KMS-11 (cell line): ENCODE measurements at regions not wholly inside any gene's neighbourhood (a gene's known extent, or its start where the extent isn't known, plus 50 kb on each side); places are given as distances from the start of the nearest gene placed in this dataset.

Source experiments
- H2AFZ ChIP-seq: fragments of 200-600 bp; sonication (generic); 2 replicates; pipeline ENCODE4 v1.6.1; 2016; ENCODE audit warnings: antibody characterized with exemption, mixed run types, low read depth
- H3K27ac ChIP-seq: fragments of 200-600 bp; sonication (generic); 2 replicates; pipeline ENCODE4 v1.6.1; 2016; ENCODE audit warnings: mild to moderate bottlenecking, mixed run types
- H3K27me3 ChIP-seq: fragments of 200-600 bp; sonication (generic); 2 replicates; pipeline ENCODE4 v1.6.1; 2017; ENCODE audit warnings: mild to moderate bottlenecking, low read depth, mixed run types, moderate library complexity; ENCODE audit not compliant: insufficient read depth
- H3K36me3 ChIP-seq: fragments of 200-600 bp; sonication (generic); 2 replicates; pipeline ENCODE4 v1.6.1; 2017; ENCODE audit warnings: mild to moderate bottlenecking, mixed run types; ENCODE audit not compliant: insufficient read depth
- H3K4me1 ChIP-seq: fragments of 200-600 bp; sonication (generic); 2 replicates; pipeline ENCODE4 v1.6.1; 2016; ENCODE audit warnings: mild to moderate bottlenecking, low read depth, mixed run types; ENCODE audit not compliant: poor library complexity, severe bottlenecking
- H3K4me2 ChIP-seq: fragments of 200-600 bp; sonication (generic); 2 replicates; pipeline ENCODE4 v1.7.0; 2016; ENCODE audit warnings: mild to moderate bottlenecking, mixed run types
- H3K4me3 ChIP-seq: fragments of 200-600 bp; sonication (generic); IDR thresholded peaks from 2 replicates; pipeline ENCODE4 v1.6.1; 2017; ENCODE audit warnings: low read depth, low read length, mixed read lengths; ENCODE audit not compliant: insufficient read depth
- H3K79me2 ChIP-seq: fragments of 200-600 bp; sonication (generic); 2 replicates; pipeline ENCODE4 v1.6.1; 2016; ENCODE audit warnings: low read depth, mixed run types; ENCODE audit not compliant: insufficient read depth
- H3K9ac ChIP-seq: fragments of 200-600 bp; sonication (generic); 2 replicates; pipeline ENCODE4 v1.6.1; 2016; ENCODE audit warnings: mild to moderate bottlenecking, mixed run types
- H4K20me1 ChIP-seq: fragments of 200-600 bp; sonication (generic); 2 replicates; pipeline ENCODE4 v1.6.1; 2016; ENCODE audit warnings: mild to moderate bottlenecking, mixed run types; ENCODE audit not compliant: insufficient read depth
- TF ChIP-seq, protein P1 (sequence below): fragments of 200-600 bp; sonication (generic); conservative IDR thresholded peaks from 2 replicates; pipeline ENCODE4 v1.6.1; 2017; ENCODE audit warnings: low read depth, mild to moderate bottlenecking, antibody characterized with exemption, low read length, moderate library complexity, mixed read lengths

- H2AFZ ChIP-seq, result no peak overlapping the region
- H3K9ac ChIP-seq, result no peak overlapping the region
- H3K4me1 ChIP-seq, result no peaks in the 10 kb centered on the region
- H4K20me1 ChIP-seq, result no peaks in the 10 kb centered on the region
- no peaks in the 10 kb centered on the region for H3K36me3 ChIP-seq
- TF ChIP-seq, protein P1, sequence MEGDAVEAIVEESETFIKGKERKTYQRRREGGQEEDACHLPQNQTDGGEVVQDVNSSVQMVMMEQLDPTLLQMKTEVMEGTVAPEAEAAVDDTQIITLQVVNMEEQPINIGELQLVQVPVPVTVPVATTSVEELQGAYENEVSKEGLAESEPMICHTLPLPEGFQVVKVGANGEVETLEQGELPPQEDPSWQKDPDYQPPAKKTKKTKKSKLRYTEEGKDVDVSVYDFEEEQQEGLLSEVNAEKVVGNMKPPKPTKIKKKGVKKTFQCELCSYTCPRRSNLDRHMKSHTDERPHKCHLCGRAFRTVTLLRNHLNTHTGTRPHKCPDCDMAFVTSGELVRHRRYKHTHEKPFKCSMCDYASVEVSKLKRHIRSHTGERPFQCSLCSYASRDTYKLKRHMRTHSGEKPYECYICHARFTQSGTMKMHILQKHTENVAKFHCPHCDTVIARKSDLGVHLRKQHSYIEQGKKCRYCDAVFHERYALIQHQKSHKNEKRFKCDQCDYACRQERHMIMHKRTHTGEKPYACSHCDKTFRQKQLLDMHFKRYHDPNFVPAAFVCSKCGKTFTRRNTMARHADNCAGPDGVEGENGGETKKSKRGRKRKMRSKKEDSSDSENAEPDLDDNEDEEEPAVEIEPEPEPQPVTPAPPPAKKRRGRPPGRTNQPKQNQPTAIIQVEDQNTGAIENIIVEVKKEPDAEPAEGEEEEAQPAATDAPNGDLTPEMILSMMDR, result no peak
- H3K79me2 ChIP-seq, result no peaks in the 10 kb centered on the region
- no peak overlapping the region for H3K27ac ChIP-seq
- H3K4me3 ChIP-seq, result no peak overlapping the region
- no peaks in the 10 kb centered on the region for H3K27me3 ChIP-seq
- H3K4me2 ChIP-seq, result no peak overlapping the region
Observed at GRCh38 chr4:85376285-85376684, 98.7 kb upstream of the ARHGAP24 start.

- TF ChIP-seq, protein P1, result no peak
- H3K4me3 ChIP-seq, result no peak overlapping the region
- H4K20me1 ChIP-seq, result no peaks in the 10 kb centered on the region
Observed at GRCh38 chr4:85381968-85382367, 93.0 kb upstream of the ARHGAP24 start.

DNA sequence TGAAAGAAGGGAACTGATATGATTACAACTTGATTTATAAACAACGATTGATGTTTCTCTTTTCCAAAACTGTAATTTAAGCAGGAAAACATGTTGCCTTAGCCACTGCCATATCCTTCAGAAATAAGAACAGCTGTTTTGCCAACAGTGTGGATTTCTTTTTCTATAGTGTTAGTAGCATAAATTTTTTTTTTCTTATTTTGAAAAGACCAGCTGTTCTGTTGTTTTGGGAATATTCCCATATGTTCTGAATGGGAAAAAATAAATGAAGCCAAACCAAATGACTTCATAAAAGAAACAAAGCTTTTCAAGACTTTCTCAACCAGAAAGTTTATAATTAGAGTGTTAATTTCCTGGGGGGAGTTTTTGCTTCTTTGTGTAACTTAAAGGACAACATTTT lies 83.9 kb upstream of the ARHGAP24 start:
- TF ChIP-seq, protein P1, result no peak
- Histone ChIP-seq H3K4me2 (no peak overlapping the region), H3K79me2 (no peaks in the 10 kb centered on the region), H2AFZ (no peak overlapping the region), H3K4me1 (peaks cover 3% of the 10 kb centered on the region), H3K36me3 (no peaks in the 10 kb centered on the region), H3K4me3 (no peak overlapping the region), H3K27me3 (no peaks in the 10 kb centered on the region), H4K20me1 (no peaks in the 10 kb centered on the region), H3K9ac (no peak overlapping the region), H3K27ac (no peak overlapping the region)

More at GRCh38 chr4:85381968-85382367, 93.0 kb upstream of the ARHGAP24 start:
- H3K36me3 ChIP-seq, result no peaks in the 10 kb centered on the region
- no peaks in the 10 kb centered on the region for H3K27me3 ChIP-seq
- H2AFZ ChIP-seq, result no peak overlapping the region
- H3K79me2 ChIP-seq, result no peaks in the 10 kb centered on the region
- no peak overlapping the region for H3K4me2 ChIP-seq
- H3K9ac ChIP-seq, result no peak overlapping the region
- H3K4me1 ChIP-seq, result no peaks in the 10 kb centered on the region
- no peak overlapping the region for H3K27ac ChIP-seq

DNA sequence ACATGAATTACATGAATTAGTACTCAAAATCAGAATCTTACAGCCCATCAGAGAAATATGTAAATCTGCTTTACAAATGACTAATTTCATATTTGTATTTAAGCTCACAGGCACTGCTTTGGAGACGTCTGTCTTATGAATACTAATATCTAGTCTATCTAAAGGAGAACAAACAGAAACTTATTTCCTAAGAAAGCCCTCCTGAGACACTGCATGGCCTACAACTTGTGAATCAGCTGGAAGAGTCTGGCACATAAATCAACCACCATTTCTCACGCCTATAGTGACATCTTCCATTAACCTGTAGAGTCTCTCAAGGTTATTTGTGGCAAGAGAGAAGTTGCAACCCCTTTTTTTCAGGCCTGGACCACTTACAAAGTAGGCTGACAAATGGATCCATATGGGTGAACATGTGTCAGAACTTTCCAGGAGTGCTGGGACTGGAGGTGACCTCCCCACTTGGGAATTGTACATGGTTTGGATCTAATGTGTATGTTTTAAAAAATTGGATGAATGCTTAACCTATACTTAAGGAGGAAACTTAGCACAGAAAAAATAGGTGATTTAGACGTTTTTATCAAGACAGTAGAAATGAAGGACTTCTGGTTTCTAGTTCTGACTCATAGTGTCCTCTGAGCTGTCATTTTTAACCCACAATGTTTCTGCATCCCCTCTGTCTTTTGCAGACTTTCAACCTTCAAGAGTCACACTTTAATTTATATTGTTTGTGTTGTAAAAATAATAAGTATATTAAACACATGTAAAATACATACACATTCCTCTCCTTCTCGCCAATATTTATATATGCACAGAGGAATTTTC lies 83.2 kb upstream of the ARHGAP24 start:
- no peaks in the 10 kb centered on the region for H4K20me1 ChIP-seq
- no peak overlapping the region for H3K4me2 ChIP-seq
- H3K9ac ChIP-seq, result no peak overlapping the region
- TF ChIP-seq, protein P1, result no peak
- no peak overlapping the region for H3K27ac ChIP-seq
- H3K4me3 ChIP-seq, result no peak overlapping the region
- H3K36me3 ChIP-seq, result no peaks in the 10 kb centered on the region
- no peaks in the 10 kb centered on the region for H3K27me3 ChIP-seq
- H2AFZ ChIP-seq, result no peak overlapping the region
- H3K79me2 ChIP-seq, result no peaks in the 10 kb centered on the region
- H3K4me1 ChIP-seq, result peaks cover 3% of the 10 kb centered on the region
